DND-41 (cell line): ENCODE measurements at regions not wholly inside any gene's neighbourhood (a gene's known extent, or its start where the extent isn't known, plus 50 kb on each side); places are given as distances from the start of the nearest gene placed in this dataset.

Experiments
- EZH2 ChIP-seq: IDR thresholded peaks from 3 replicates; pipeline ENCODE4 v1.6.1; 2012; ENCODE audit warnings: borderline replicate concordance, low read depth, mild to moderate bottlenecking, moderate library complexity, low read length, inconsistent platforms; ENCODE audit not compliant: severe bottlenecking
- TF ChIP-seq, protein P1 (sequence below): IDR thresholded peaks from 2 replicates; pipeline ENCODE4 v1.5.1; 2012; ENCODE audit warnings: borderline replicate concordance, low read length, moderate library complexity, mild to moderate bottlenecking; ENCODE audit not compliant: poor library complexity, severe bottlenecking; ENCODE audit errors: extremely low read depth

DNA sequence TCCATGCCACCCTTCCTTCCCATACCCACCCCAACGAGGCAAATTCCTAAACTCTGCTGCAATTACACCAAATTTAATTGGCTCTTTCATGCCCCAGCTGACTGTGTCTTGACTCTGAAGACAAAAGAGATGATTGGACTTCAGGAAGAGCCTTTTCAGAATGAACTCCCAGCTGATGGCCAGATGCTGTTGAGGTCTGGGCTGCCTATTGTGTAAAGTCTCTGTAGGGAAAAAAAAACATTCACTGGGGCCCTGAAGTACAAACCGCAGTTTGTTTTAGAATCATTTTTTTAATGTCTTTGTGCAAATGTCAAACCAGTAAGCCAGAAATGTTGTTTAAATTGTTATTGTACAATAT, 174.8 kb downstream of the HHIP start:
- TF ChIP-seq, protein P1, sequence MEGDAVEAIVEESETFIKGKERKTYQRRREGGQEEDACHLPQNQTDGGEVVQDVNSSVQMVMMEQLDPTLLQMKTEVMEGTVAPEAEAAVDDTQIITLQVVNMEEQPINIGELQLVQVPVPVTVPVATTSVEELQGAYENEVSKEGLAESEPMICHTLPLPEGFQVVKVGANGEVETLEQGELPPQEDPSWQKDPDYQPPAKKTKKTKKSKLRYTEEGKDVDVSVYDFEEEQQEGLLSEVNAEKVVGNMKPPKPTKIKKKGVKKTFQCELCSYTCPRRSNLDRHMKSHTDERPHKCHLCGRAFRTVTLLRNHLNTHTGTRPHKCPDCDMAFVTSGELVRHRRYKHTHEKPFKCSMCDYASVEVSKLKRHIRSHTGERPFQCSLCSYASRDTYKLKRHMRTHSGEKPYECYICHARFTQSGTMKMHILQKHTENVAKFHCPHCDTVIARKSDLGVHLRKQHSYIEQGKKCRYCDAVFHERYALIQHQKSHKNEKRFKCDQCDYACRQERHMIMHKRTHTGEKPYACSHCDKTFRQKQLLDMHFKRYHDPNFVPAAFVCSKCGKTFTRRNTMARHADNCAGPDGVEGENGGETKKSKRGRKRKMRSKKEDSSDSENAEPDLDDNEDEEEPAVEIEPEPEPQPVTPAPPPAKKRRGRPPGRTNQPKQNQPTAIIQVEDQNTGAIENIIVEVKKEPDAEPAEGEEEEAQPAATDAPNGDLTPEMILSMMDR: no peak
- TF ChIP-seq EZH2: no peak
